Parathyroid adenoma (tissue), 2 donors: ENCODE measurements at regions not wholly inside any gene's neighbourhood (a gene's known extent, or its start where the extent isn't known, plus 50 kb on each side); places are given as distances from the start of the nearest gene placed in this dataset.

Source experiments
- H2AFZ ChIP-seq: fragments of 300-600 bp; sonication (generic); one replicate; pipeline ENCODE4 v1.7.0; 2017; ENCODE audit warnings: antibody characterized with exemption, mild to moderate bottlenecking
- H3K27ac ChIP-seq: fragments of 300-600 bp; sonication (generic); one replicate; pipeline ENCODE4 v1.7.0; 2017
- H3K27me3 ChIP-seq: fragments of 300-600 bp; sonication (generic); one replicate; pipeline ENCODE4 v1.7.0; 2017; ENCODE audit warnings: low read length; ENCODE audit not compliant: control insufficient read depth, insufficient read depth
- H3K36me3 ChIP-seq: fragments of 300-600 bp; sonication (generic); one replicate; pipeline ENCODE4 v1.7.0; 2017; ENCODE audit warnings: low read length; ENCODE audit not compliant: control insufficient read depth, insufficient read depth
- H3K4me1 ChIP-seq: fragments of 300-600 bp; sonication (generic); one replicate; pipeline ENCODE4 v1.7.0; 2017; ENCODE audit warnings: control low read depth
- H3K4me2 ChIP-seq: fragments of 300-600 bp; sonication (generic); one replicate; pipeline ENCODE4 v1.7.0; 2017; ENCODE audit warnings: low read length
- H3K4me3 ChIP-seq: fragments of 300-600 bp; sonication (generic); one replicate; pipeline ENCODE4 v1.7.0; 2017; ENCODE audit warnings: low read depth, low read length
- H3K79me2 ChIP-seq: fragments of 300-600 bp; sonication (generic); one replicate; pipeline ENCODE4 v1.7.0; 2017; ENCODE audit warnings: control low read depth
- H3K9ac ChIP-seq: fragments of 300-600 bp; sonication (generic); one replicate; pipeline ENCODE4 v1.7.0; 2017; ENCODE audit warnings: mild to moderate bottlenecking
- H3K9me3 ChIP-seq: fragments of 300-600 bp; sonication (generic); one replicate; pipeline ENCODE4 v1.7.0; 2017; ENCODE audit warnings: low read length; ENCODE audit not compliant: control insufficient read depth
- TF ChIP-seq, protein P1 (sequence below): fragments of 300-600 bp; sonication (generic); IDR thresholded peaks from one replicate; pipeline ENCODE4 v1.7.0; 2017; ENCODE audit warnings: antibody characterized with exemption, mild to moderate bottlenecking
- donor health status: primary hyperparathyroidism.

DNA sequence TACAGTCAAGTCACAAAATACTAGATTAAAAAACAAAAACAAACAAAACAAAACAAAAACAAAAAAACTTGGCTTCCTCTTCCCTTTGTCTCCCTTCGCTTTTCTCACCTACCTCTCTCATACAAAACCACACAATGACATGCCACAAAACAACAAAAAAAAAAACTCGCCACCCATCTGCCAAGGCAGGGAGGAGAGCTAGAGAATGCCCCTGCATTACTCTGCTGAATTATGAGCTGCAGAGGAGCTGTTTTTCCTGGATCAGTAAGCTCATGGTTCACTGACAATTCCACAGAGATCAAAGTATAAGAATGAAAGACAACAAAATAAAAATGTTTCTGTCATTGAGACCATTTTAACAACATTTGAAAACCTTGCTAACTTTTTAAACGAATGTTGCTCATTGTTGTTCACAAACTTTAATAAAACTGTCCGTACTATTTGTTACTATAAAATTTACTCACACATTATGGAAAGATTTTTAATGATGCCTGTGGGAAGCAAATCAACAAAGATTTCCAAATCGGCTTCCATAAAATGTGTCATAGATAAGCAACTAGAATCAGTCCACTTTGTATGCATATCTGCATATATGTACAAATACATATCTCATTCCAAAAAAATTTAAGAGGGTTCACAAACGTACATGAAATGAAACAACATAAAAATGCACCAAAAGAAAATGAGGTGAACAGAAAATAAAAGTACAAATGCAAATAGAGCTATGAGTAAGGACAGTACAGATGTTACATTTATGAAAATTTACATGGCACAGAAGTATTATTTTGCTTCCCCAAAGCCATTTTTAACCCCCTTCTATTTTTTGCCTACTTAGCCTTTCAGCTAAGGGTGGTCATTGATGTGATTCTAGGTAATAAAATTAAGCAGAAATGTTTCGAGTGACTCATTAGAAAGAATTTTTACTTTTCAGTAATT, 252.4 kb upstream of the FAT4 start:
- Histone ChIP-seq H3K4me2 (no peak overlapping the region), H3K36me3 (no peaks in the 10 kb centered on the region), H3K9ac (no peak overlapping the region), H2AFZ (no peak overlapping the region), H3K4me3 (no peak overlapping the region), H3K79me2 (no peaks in the 10 kb centered on the region), H3K9me3 (no peaks in the 10 kb centered on the region), H3K27me3 (no peaks in the 10 kb centered on the region), H3K27ac (no peak overlapping the region), H3K4me1 (no peaks in the 10 kb centered on the region)
- TF ChIP-seq, protein P1, sequence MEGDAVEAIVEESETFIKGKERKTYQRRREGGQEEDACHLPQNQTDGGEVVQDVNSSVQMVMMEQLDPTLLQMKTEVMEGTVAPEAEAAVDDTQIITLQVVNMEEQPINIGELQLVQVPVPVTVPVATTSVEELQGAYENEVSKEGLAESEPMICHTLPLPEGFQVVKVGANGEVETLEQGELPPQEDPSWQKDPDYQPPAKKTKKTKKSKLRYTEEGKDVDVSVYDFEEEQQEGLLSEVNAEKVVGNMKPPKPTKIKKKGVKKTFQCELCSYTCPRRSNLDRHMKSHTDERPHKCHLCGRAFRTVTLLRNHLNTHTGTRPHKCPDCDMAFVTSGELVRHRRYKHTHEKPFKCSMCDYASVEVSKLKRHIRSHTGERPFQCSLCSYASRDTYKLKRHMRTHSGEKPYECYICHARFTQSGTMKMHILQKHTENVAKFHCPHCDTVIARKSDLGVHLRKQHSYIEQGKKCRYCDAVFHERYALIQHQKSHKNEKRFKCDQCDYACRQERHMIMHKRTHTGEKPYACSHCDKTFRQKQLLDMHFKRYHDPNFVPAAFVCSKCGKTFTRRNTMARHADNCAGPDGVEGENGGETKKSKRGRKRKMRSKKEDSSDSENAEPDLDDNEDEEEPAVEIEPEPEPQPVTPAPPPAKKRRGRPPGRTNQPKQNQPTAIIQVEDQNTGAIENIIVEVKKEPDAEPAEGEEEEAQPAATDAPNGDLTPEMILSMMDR: no peak

DNA sequence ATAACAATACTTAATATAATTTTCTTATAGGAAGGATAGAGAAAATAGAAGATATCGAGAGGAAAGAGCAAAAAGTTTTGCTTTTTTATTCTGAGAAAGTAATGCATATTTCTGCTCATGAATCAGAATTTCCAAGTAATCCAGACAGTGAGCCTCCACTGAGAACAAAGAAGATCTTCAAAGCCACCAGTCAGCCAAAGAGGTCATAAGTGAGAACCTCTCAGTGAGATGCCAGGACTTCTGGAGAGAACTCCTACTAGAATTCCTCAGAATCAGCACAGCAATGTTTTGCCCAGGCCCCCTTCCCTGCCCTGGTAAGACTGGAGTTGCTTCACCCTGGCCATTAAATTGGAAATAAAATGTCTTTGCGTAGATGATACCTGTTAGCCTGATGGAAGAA, 254.4 kb upstream of the FAT4 start:
- Histone ChIP-seq H3K79me2 (no peaks in the 10 kb centered on the region), H3K9ac (no peak overlapping the region), H3K27ac (no peak overlapping the region), H3K27me3 (no peaks in the 10 kb centered on the region), H3K4me1 (no peaks in the 10 kb centered on the region), H2AFZ (no peak overlapping the region), H3K9me3 (no peaks in the 10 kb centered on the region), H3K4me3 (no peak overlapping the region), H3K4me2 (no peak overlapping the region), H3K36me3 (no peaks in the 10 kb centered on the region)
- TF ChIP-seq, protein P1: no peak

DNA sequence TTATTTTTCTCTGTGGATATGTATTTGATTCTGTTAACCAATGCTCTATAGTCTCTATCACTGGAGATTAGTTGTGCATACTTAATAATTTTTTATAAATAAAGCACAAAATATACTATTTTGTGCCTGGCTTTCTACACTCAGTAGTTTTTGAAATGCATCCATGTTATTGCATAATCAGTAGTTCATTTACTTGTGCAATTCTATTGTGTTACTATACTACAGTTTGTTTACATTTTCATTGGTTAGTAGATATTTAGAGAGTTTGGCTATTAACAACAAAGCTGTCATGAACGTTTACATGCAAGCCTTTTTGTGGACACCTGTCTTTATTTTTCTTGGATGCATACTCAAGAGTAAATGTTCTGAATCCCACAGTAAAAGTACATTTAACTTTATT, 265.0 kb upstream of the FAT4 start:
- Histone ChIP-seq H3K27me3 (no peaks in the 10 kb centered on the region), H3K36me3 (no peaks in the 10 kb centered on the region), H2AFZ (no peak overlapping the region), H3K4me3 (no peak overlapping the region), H3K79me2 (no peaks in the 10 kb centered on the region), H3K9me3 (no peaks in the 10 kb centered on the region), H3K4me2 (no peak overlapping the region), H3K4me1 (no peaks in the 10 kb centered on the region), H3K9ac (no peak overlapping the region), H3K27ac (no peak overlapping the region)
- TF ChIP-seq, protein P1: no peak

DNA sequence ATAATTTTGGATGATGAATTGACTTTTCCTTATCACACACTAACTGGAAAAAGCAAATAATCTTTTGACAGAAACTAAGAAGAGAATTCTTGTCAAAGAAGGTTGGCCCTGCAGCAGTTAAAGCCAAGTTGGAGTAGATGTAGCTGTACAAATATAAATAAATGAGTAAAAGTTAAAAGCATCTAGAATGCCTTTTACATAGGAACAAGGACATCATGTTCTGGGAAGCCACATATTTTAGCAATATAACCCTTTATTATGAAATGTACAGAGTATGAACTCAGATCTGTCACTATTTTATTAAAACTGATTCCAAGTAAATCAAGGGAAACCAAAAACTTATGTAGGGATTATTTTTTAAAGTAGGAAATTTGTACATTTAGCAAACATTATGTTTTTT, 269.4 kb upstream of the FAT4 start:
- H3K27me3 ChIP-seq: no peaks in the 10 kb centered on the region
- H3K36me3 ChIP-seq: no peaks in the 10 kb centered on the region
- no peak overlapping the region for H3K9ac ChIP-seq
- no peaks in the 10 kb centered on the region for H3K4me1 ChIP-seq
- no peak overlapping the region for H3K4me2 ChIP-seq
- no peak overlapping the region for H2AFZ ChIP-seq
- TF ChIP-seq, protein P1: no peak
- H3K9me3 ChIP-seq: no peaks in the 10 kb centered on the region
- H3K27ac ChIP-seq: no peak overlapping the region
- H3K79me2 ChIP-seq: no peaks in the 10 kb centered on the region
- H3K4me3 ChIP-seq: no peak overlapping the region

- Histone ChIP-seq H3K36me3 (no peaks in the 10 kb centered on the region), H2AFZ (no peak overlapping the region), H3K4me2 (no peak overlapping the region), H3K27me3 (no peaks in the 10 kb centered on the region), H3K79me2 (no peaks in the 10 kb centered on the region), H3K9me3 (no peaks in the 10 kb centered on the region), H3K4me3 (no peak overlapping the region), H3K4me1 (no peaks in the 10 kb centered on the region), H3K27ac (no peak overlapping the region), H3K9ac (no peak overlapping the region)
- TF ChIP-seq, protein P1: no peak
Measured at GRCh38 chr4:125044886-125045285, 269.9 kb upstream of the FAT4 start.
